HK-2 (cell line): ENCODE measurements at regions not wholly inside any gene's neighbourhood (a gene's known extent, or its start where the extent isn't known, plus 50 kb on each side); places are given as distances from the start of the nearest gene placed in this dataset.
"Not testable (repeated sequence)": the region's sequence is repeated elsewhere in the genome, so short reads cannot be mapped to it uniquely, and the experiment has no call there.

ENCODE experiments used
- DNase-seq: peaks from one replicate; pipeline ENCODE4 v3.0.0-alpha.2; 2018; ENCODE audit not compliant: unreplicated experiment

- DNase-seq, result no peak
These were observed 115.1 kb upstream of the FRMD1 start for GRCh38 chr6:168193816-168194721.

- no peak for DNase-seq
These were observed 114.1 kb upstream of the FRMD1 start for GRCh38 chr6:168192901-168193815.

- no peak for DNase-seq
These were observed 113.3 kb upstream of the FRMD1 start for GRCh38 chr6:168192195-168192900.

- no peak for DNase-seq
These were observed 111.8 kb upstream of the FRMD1 start for GRCh38 chr6:168190646-168191443.

GRCh38 chr6:168190014-168190405 lies 111.0 kb upstream of the FRMD1 start:
- DNase-seq, result no peak

GRCh38 chr6:168189200-168190013 lies 110.4 kb upstream of the FRMD1 start:
- DNase-seq, result no peak

GRCh38 chr6:168188369-168189199 lies 109.6 kb upstream of the FRMD1 start:
- DNase-seq, result no peak

GRCh38 chr6:168186438-168186837 lies 107.4 kb upstream of the FRMD1 start:
- no peak for DNase-seq

GRCh38 chr6:168186018-168186417 lies 107.0 kb upstream of the FRMD1 start:
- not testable (repeated sequence) for DNase-seq

- no peak for DNase-seq
These were observed 105.7 kb upstream of the FRMD1 start for GRCh38 chr6:168184701-168185100.

- DNase-seq, result no peak
These were observed 104.6 kb upstream of the FRMD1 start for GRCh38 chr6:168183613-168183970.

- no peak for DNase-seq
These were observed 104.0 kb upstream of the FRMD1 start for GRCh38 chr6:168182908-168183612.

- DNase-seq, result no peak
These were observed 103.4 kb upstream of the FRMD1 start for GRCh38 chr6:168182366-168182765.

GRCh38 chr6:168181876-168182275 lies 102.9 kb upstream of the FRMD1 start:
- no peak for DNase-seq

- no peak for DNase-seq
These were observed 102.3 kb upstream of the FRMD1 start for GRCh38 chr6:168181316-168181715.

- DNase-seq, result no peak
These were observed 101.6 kb upstream of the FRMD1 start for GRCh38 chr6:168180548-168181011.

- no peak for DNase-seq
These were observed 100.8 kb upstream of the FRMD1 start for GRCh38 chr6:168179702-168180382.

- no peak for DNase-seq
These were observed 100.1 kb upstream of the FRMD1 start for GRCh38 chr6:168179133-168179532.
